ENCODE measurements at regions not wholly inside any gene's neighbourhood (a gene's known extent, or its start where the extent isn't known, plus 50 kb on each side); places are given as distances from the start of the nearest gene placed in this dataset.

DNA sequence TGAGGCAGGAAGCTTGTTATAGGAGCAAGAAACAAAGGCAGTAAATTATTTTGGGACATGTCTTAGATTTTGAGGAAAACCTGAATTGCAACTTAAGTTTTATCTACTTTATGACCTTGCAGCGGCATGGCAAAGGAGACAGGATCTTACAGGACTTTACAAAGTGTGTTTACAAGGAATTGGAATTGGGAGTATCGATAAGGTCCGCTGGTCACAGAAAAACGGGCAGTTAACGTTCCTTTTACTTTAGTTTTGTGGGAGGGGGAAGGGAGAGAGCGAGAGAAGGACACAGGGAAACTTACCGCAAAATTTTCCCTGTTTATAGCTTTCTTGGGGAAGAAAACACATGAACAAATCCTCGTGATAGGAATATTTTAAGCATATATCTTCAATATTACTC is 1607.2 kb downstream of the GRIK2 start:
- WGBS, 2 donors, result 24 to 30% methylated on average over 8 of the region's 8 CpGs
- intact Hi-C loops (cut with DNase I; ENCODE audit: low total_unique reads), result no loop called here
- Histone ChIP-seq H3K4me1 (no peaks in the 10 kb centered on the region), H3K27me3 (no peaks in the 10 kb centered on the region), H3K4me3 (no peak overlapping the region), H3K27ac (no peak overlapping the region), H3K9me3 (no peaks in the 10 kb centered on the region), H3K36me3 (ENCODE audit: low read depth, missing control alignments) (no peaks in the 10 kb centered on the region)
- TF ChIP-seq POLR2A (IDR thresholded peaks at IDR 0.05), result no peak
- TF ChIP-seq, protein P1, sequence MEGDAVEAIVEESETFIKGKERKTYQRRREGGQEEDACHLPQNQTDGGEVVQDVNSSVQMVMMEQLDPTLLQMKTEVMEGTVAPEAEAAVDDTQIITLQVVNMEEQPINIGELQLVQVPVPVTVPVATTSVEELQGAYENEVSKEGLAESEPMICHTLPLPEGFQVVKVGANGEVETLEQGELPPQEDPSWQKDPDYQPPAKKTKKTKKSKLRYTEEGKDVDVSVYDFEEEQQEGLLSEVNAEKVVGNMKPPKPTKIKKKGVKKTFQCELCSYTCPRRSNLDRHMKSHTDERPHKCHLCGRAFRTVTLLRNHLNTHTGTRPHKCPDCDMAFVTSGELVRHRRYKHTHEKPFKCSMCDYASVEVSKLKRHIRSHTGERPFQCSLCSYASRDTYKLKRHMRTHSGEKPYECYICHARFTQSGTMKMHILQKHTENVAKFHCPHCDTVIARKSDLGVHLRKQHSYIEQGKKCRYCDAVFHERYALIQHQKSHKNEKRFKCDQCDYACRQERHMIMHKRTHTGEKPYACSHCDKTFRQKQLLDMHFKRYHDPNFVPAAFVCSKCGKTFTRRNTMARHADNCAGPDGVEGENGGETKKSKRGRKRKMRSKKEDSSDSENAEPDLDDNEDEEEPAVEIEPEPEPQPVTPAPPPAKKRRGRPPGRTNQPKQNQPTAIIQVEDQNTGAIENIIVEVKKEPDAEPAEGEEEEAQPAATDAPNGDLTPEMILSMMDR (IDR thresholded peaks at IDR 0.05), result no peak
- DNase-seq, result no peak

DNA sequence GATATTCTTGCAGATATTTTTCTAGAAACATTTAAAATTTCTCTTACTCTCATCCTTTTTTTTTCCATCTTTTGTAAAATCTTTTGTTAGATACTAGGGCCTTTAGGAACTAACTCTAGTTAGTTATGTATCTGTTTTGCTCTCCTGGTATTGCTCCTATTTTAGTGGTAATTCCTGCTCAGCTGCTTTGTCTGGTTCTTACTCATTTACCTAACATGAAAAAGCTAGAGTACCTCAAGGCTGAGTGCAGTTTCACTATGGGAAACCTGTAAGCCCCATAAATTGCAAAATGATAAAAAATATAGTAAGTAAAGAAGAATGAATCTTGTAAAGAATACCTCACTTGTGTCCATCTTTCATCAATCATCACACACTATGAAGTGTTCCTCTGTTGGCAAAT is 1602.0 kb downstream of the GRIK2 start:
- no peak for TF ChIP-seq POLR2A (IDR thresholded peaks at IDR 0.05)
- TF ChIP-seq, protein P1 (IDR thresholded peaks at IDR 0.05), result no peak
- Histone ChIP-seq H3K9me3 (no peaks in the 10 kb centered on the region), H3K27ac (no peak overlapping the region), H3K27me3 (no peaks in the 10 kb centered on the region), H3K4me3 (no peak overlapping the region), H3K4me1 (peaks cover 8% of the 10 kb centered on the region), H3K36me3 (ENCODE audit: low read depth, missing control alignments) (no peaks in the 10 kb centered on the region)
- intact Hi-C loops (cut with DNase I; ENCODE audit: low total_unique reads), result no loop called here
- DNase-seq, result no peak

DNA sequence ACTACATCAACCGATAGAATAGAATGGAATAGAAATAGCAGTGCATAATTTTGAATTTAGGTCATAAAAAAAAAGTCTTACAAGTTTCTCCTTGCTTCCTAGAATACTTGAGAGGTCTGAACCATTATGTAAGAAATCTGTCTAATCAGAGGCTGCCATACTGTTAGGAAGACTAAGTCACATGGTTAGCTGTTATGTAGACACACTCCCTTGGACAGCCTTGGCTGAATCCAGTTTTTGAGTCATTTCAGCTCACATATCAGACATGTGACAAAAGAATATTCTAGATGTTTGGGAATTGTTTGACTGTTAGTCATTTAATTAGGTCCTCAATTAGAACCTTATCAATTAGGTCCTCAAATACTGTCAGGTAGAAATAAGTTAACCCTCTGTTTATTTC is 1601.4 kb downstream of the GRIK2 start:
- no peak overlapping the region for H3K4me3 ChIP-seq
- peaks cover 8% of the 10 kb centered on the region for H3K4me1 ChIP-seq
- H3K9me3 ChIP-seq, result no peaks in the 10 kb centered on the region
- WGBS, 2 donors, result 87 to 94% methylated on average over 1 of the region's 1 CpG
- intact Hi-C loops (cut with DNase I; ENCODE audit: low total_unique reads), result no loop called here
- no peak for TF ChIP-seq POLR2A (IDR thresholded peaks at IDR 0.05)
- TF ChIP-seq, protein P1 (IDR thresholded peaks at IDR 0.05), result no peak
- no peaks in the 10 kb centered on the region for H3K27me3 ChIP-seq
- no peak for DNase-seq
- H3K36me3 ChIP-seq (ENCODE audit: low read depth, missing control alignments), result no peaks in the 10 kb centered on the region
- H3K27ac ChIP-seq, result no peak overlapping the region

DNA sequence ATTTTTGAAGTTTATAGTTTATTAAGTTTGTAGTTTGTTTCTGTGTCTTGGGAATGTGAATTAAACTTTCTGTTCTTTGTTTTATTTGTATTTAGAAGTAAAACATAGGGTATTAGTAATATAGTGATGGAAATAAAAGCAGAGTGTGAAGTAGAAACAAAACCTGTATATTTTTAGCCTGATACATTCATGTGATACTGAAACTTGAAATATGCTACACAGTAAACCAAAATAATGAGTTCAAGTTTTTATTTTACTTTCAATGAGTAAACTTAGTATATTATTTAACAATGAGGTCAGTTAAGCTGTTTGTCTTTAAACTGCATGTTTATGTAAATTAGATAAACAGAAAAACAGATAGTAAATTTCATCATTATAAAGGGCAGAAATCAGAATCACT is 1592.6 kb downstream of the GRIK2 start:
- DNase-seq, result no peak
- Histone ChIP-seq H3K9me3 (no peaks in the 10 kb centered on the region), H3K4me1 (no peaks in the 10 kb centered on the region), H3K4me3 (no peak overlapping the region), H3K27ac (no peak overlapping the region), H3K27me3 (no peaks in the 10 kb centered on the region), H3K36me3 (ENCODE audit: low read depth, missing control alignments) (no peaks in the 10 kb centered on the region)
- intact Hi-C loops (cut with DNase I; ENCODE audit: low total_unique reads), result no loop called here
- TF ChIP-seq POLR2A (IDR thresholded peaks at IDR 0.05), result no peak
- TF ChIP-seq, protein P1 (IDR thresholded peaks at IDR 0.05), result no peak

DNA sequence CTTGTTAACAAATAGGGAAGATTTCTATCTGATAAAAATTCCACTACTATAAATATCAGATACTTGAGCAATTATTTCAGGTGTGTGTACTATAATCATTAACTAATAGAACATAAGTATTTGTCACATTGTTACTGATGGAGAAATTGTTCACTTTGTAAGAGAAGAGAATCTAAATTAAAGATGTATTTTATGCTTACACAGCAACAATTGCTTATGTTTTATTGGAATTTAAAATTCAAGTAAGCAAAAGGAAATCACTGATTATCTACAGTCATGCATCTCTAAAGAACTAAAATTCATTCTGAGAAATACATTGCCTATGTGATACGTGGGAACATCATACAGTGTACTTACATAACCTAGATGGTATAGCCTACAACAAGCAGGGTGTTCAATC is 1590.8 kb downstream of the GRIK2 start:
- TF ChIP-seq POLR2A (IDR thresholded peaks at IDR 0.05), result no peak
- TF ChIP-seq, protein P1 (IDR thresholded peaks at IDR 0.05), result no peak
- Histone ChIP-seq H3K36me3 (ENCODE audit: low read depth, missing control alignments) (no peaks in the 10 kb centered on the region), H3K27me3 (no peaks in the 10 kb centered on the region), H3K4me1 (no peaks in the 10 kb centered on the region), H3K9me3 (no peaks in the 10 kb centered on the region), H3K27ac (no peak overlapping the region), H3K4me3 (no peak overlapping the region)
- no peak for DNase-seq
- WGBS, 2 donors, result 89 to 97% methylated on average over 1 of the region's 1 CpG
- intact Hi-C loops (cut with DNase I; ENCODE audit: low total_unique reads), result no loop called here

All from testis (tissue), 2 donors.